Lung (tissue), 11 donors: ENCODE measurements at regions not wholly inside any gene's neighbourhood (a gene's known extent, or its start where the extent isn't known, plus 50 kb on each side); places are given as distances from the start of the nearest gene placed in this dataset.

Experiments
- ATAC-seq: fragments of 200-7000 bp; cut with Tn5 transposase; one replicate; pipeline ENCODE4 v1.9.1; 2020; ENCODE audit warnings: moderate number of reproducible peaks; ENCODE audit not compliant: insufficient read depth, low FRiP score
- DNase-seq, 3 donors: peaks; one replicate each; pipeline ENCODE4 v3.0.0-alpha.2; 2013 to 2017
- H3K27ac ChIP-seq, 2 donors: one replicate each; pipeline ENCODE4 v1.5.1; 2013; ENCODE audit warnings: mild to moderate bottlenecking in 2 of 2, moderate library complexity in 2 of 2, control low read depth in 1 of 2, inconsistent platforms in 1 of 2, low read depth in 1 of 2, low read length in 1 of 2
- H3K27me3 ChIP-seq, 3 donors: one replicate each; pipeline ENCODE4 v1.5.1; 2013; ENCODE audit warnings: low read length in 2 of 3; ENCODE audit not compliant: control insufficient read depth in 3 of 3, insufficient read depth in 3 of 3
- H3K36me3 ChIP-seq, 4 donors: one replicate each; pipeline ENCODE4 v1.5.1; 2013; ENCODE audit warnings: low read length in 4 of 4, mild to moderate bottlenecking in 1 of 4, moderate library complexity in 1 of 4; ENCODE audit not compliant: control insufficient read depth in 4 of 4, insufficient read depth in 4 of 4
- H3K4me1 ChIP-seq, 5 donors: one replicate each; pipeline ENCODE4 v1.5.1; 2013; ENCODE audit warnings: low read length in 5 of 5, mild to moderate bottlenecking in 2 of 5, moderate library complexity in 1 of 5; ENCODE audit not compliant: control insufficient read depth in 5 of 5, insufficient read depth in 5 of 5
- H3K4me3 ChIP-seq: one replicate; pipeline ENCODE4 v1.5.1; 2013; ENCODE audit warnings: mild to moderate bottlenecking, control low read depth, moderate library complexity
- H3K9ac ChIP-seq, 2 donors: one replicate each; pipeline ENCODE4 v1.5.1; 2013; ENCODE audit warnings: low read length in 2 of 2, control low read depth in 1 of 2; ENCODE audit not compliant: insufficient read depth in 1 of 2
- H3K9me3 ChIP-seq, 4 donors: one replicate each; pipeline ENCODE4 v1.5.1; 2013; ENCODE audit warnings: low read length in 3 of 4, mild to moderate bottlenecking in 1 of 4, moderate library complexity in 1 of 4; ENCODE audit not compliant: control insufficient read depth in 4 of 4, insufficient read depth in 3 of 4
- WGBS, 2 donors: extraction: QIAGEN DNeasy Blood & Tissue Kit; methylation state at CpG; one replicate each; pipeline ENCODE4 v1.1.7; 2013; 5-methylcytosine and 5-hydroxymethylcytosine counted together
- TF ChIP-seq, protein P1 (sequence below): IDR thresholded peaks from 2 replicates; pipeline ENCODE4 v1.5.1; 2012; ENCODE audit warnings: mild to moderate bottlenecking; ENCODE audit errors: control extremely low read depth, extremely low read depth
- donor health status: control.
- donor health status: control.
- donor health status: Bipolar disorder and iron deficiency.
- donor health status: healthy.
- donor health status: DM: yes; HTN: yes; CAD: no.

- no peaks in the 10 kb centered on the region for H3K36me3 ChIP-seq
- ATAC-seq (no peak), DNase-seq (no peak)
- TF ChIP-seq, protein P1, sequence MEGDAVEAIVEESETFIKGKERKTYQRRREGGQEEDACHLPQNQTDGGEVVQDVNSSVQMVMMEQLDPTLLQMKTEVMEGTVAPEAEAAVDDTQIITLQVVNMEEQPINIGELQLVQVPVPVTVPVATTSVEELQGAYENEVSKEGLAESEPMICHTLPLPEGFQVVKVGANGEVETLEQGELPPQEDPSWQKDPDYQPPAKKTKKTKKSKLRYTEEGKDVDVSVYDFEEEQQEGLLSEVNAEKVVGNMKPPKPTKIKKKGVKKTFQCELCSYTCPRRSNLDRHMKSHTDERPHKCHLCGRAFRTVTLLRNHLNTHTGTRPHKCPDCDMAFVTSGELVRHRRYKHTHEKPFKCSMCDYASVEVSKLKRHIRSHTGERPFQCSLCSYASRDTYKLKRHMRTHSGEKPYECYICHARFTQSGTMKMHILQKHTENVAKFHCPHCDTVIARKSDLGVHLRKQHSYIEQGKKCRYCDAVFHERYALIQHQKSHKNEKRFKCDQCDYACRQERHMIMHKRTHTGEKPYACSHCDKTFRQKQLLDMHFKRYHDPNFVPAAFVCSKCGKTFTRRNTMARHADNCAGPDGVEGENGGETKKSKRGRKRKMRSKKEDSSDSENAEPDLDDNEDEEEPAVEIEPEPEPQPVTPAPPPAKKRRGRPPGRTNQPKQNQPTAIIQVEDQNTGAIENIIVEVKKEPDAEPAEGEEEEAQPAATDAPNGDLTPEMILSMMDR = no peak
- no peak overlapping the region for H3K27ac ChIP-seq
- H3K4me3 ChIP-seq = no peak overlapping the region
- no peaks in the 10 kb centered on the region for H3K4me1 ChIP-seq
- no peaks in the 10 kb centered on the region for H3K27me3 ChIP-seq
- 93 to 96% methylated on average over 1 of the region's 1 CpG for WGBS, 2 donors
- H3K9ac ChIP-seq = no peak overlapping the region
- peaks cover 0 to 4% (median 0%) of the 10 kb centered on the region in 4 donors for H3K9me3 ChIP-seq
Measured at GRCh38 chr11:71068963-71069362, 183.4 kb downstream of the SHANK2 start.

DNA sequence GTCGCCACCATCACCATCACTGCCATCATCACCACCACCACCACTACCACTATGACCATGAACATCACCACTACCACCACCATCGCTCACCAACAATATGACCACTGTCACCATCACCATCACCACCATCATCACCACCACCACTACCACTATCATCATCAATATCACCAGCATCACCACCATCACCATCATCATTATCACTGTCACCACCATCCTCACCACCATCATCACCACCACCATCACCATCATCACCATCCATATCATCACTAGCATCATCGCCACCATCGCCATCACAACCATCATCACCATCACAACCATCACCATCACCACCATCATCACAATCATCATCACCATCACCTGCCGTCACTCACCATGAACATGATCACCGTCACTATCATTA, 184.6 kb downstream of the SHANK2 start:
- no peak overlapping the region for H3K27ac ChIP-seq
- H3K4me1 ChIP-seq = no peaks in the 10 kb centered on the region
- H3K9me3 ChIP-seq = peaks cover 0 to 4% (median 0%) of the 10 kb centered on the region in 4 donors
- TF ChIP-seq, protein P1 = no peak
- no peaks in the 10 kb centered on the region for H3K36me3 ChIP-seq
- no peaks in the 10 kb centered on the region for H3K27me3 ChIP-seq
- H3K9ac ChIP-seq = no peak overlapping the region
- no peak for DNase-seq
- WGBS, 2 donors = 96 to 97% methylated on average over 6 of the region's 6 CpGs
- H3K4me3 ChIP-seq = no peak overlapping the region
- ATAC-seq = no peak

- Histone ChIP-seq H3K27me3 (no peaks in the 10 kb centered on the region), H3K9me3 (peaks cover 0 to 4% (median 0%) of the 10 kb centered on the region in 4 donors), H3K4me1 (no peaks in the 10 kb centered on the region), H3K9ac (no peak overlapping the region), H3K4me3 (no peak overlapping the region), H3K36me3 (no peaks in the 10 kb centered on the region), H3K27ac (no peak overlapping the region)
- ATAC-seq = no peak
- DNase-seq = no peak
- TF ChIP-seq, protein P1 = no peak
- 35 to 41% methylated on average over 6 of the region's 6 CpGs for WGBS, 2 donors
Measured at GRCh38 chr11:71066311-71066710, 186.1 kb downstream of the SHANK2 start.

DNA sequence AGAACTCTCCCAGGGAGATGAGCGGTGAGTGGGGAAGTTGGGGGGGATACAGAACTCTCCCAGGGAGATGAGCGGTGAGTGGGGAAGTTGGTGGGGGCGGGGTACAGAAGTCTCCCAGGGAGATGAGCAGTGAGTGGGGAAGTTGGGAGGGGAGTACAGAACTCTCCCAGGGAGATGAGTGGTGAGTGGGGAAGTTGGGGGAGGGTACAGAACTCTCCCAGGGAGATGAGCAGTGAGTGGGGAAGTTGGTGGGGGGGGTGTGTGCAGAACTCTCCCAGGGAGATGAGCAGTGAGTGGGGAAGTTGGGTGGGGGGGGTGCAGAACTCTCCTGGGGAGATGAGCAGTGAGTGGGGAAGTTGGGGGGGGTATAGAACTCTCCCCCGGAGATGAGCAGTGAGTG, 186.5 kb downstream of the SHANK2 start:
- no peaks in the 10 kb centered on the region for H3K36me3 ChIP-seq
- no peak overlapping the region for H3K4me3 ChIP-seq
- TF ChIP-seq, protein P1 = no peak
- H3K4me1 ChIP-seq = no peaks in the 10 kb centered on the region
- peaks cover 0 to 4% (median 0%) of the 10 kb centered on the region in 4 donors for H3K9me3 ChIP-seq
- H3K27me3 ChIP-seq = no peaks in the 10 kb centered on the region
- DNase-seq = no peak
- H3K9ac ChIP-seq = no peak overlapping the region
- H3K27ac ChIP-seq = no peak overlapping the region
- WGBS, 2 donors = 27 to 61% methylated on average over 3 of the region's 4 CpGs
- ATAC-seq = no peak
